ENCODE measurements at regions not wholly inside any gene's neighbourhood (a gene's known extent, or its start where the extent isn't known, plus 50 kb on each side); places are given as distances from the start of the nearest gene placed in this dataset.

GRCh38 chr5:91264311-91265051, 118.6 kb downstream of the ARRDC3 start:
- H3K36me3 ChIP-seq (ENCODE audit: insufficient read depth, low read length) = no peaks in the 10 kb centered on the region
- H3K27me3 ChIP-seq (ENCODE audit: insufficient read depth, low read length) = no peaks in the 10 kb centered on the region
- H3K4me3 ChIP-seq (ENCODE audit: low read depth, low read length) = no peak overlapping the region
- no peak overlapping the region for H2AFZ ChIP-seq (ENCODE audit: low read length, unreplicated experiment)
- H3K79me2 ChIP-seq (ENCODE audit: control insufficient read depth, insufficient read depth, low read length, unreplicated experiment) = no peaks in the 10 kb centered on the region
- no peak overlapping the region for H3K27ac ChIP-seq (ENCODE audit: low read depth, low read length)
- peaks cover 8% of the 10 kb centered on the region for H3K4me1 ChIP-seq (ENCODE audit: control insufficient read depth, insufficient read depth, low read length, unreplicated experiment)

- no peak overlapping the region for H2AFZ ChIP-seq (ENCODE audit: low read length, unreplicated experiment)
- no peak overlapping the region for H3K4me3 ChIP-seq (ENCODE audit: low read depth, low read length)
- no peaks in the 10 kb centered on the region for H3K36me3 ChIP-seq (ENCODE audit: insufficient read depth, low read length)
- no peaks in the 10 kb centered on the region for H3K79me2 ChIP-seq (ENCODE audit: control insufficient read depth, insufficient read depth, low read length, unreplicated experiment)
- no peaks in the 10 kb centered on the region for H3K27me3 ChIP-seq (ENCODE audit: insufficient read depth, low read length)
- H3K4me1 ChIP-seq (ENCODE audit: control insufficient read depth, insufficient read depth, low read length, unreplicated experiment) = peaks cover 8% of the 10 kb centered on the region
- H3K27ac ChIP-seq (ENCODE audit: low read depth, low read length) = no peak overlapping the region
Observed at GRCh38 chr5:91263898-91264297, 119.2 kb downstream of the ARRDC3 start.

GRCh38 chr5:91257301-91257700, 125.8 kb downstream of the ARRDC3 start:
- Histone ChIP-seq H3K36me3 (ENCODE audit: insufficient read depth, low read length) (no peaks in the 10 kb centered on the region), H3K27me3 (ENCODE audit: insufficient read depth, low read length) (no peaks in the 10 kb centered on the region), H2AFZ (ENCODE audit: low read length, unreplicated experiment) (no peak overlapping the region), H3K4me1 (ENCODE audit: control insufficient read depth, insufficient read depth, low read length, unreplicated experiment) (peaks cover 5% of the 10 kb centered on the region), H3K27ac (ENCODE audit: low read depth, low read length) (no peak overlapping the region), H3K4me3 (ENCODE audit: low read depth, low read length) (no peak overlapping the region), H3K79me2 (ENCODE audit: control insufficient read depth, insufficient read depth, low read length, unreplicated experiment) (no peaks in the 10 kb centered on the region)

- no peaks in the 10 kb centered on the region for H3K27me3 ChIP-seq (ENCODE audit: insufficient read depth, low read length)
- H3K36me3 ChIP-seq (ENCODE audit: insufficient read depth, low read length) = no peaks in the 10 kb centered on the region
- no peak overlapping the region for H3K4me3 ChIP-seq (ENCODE audit: low read depth, low read length)
- no peak overlapping the region for H2AFZ ChIP-seq (ENCODE audit: low read length, unreplicated experiment)
- no peaks in the 10 kb centered on the region for H3K79me2 ChIP-seq (ENCODE audit: control insufficient read depth, insufficient read depth, low read length, unreplicated experiment)
- H3K4me1 ChIP-seq (ENCODE audit: control insufficient read depth, insufficient read depth, low read length, unreplicated experiment) = peaks cover 5% of the 10 kb centered on the region
- H3K27ac ChIP-seq (ENCODE audit: low read depth, low read length) = no peak overlapping the region
Observed at GRCh38 chr5:91256142-91256524, 127.0 kb downstream of the ARRDC3 start.

GRCh38 chr5:91255396-91256141, 127.5 kb downstream of the ARRDC3 start:
- no peak overlapping the region for H3K4me3 ChIP-seq (ENCODE audit: low read depth, low read length)
- H3K79me2 ChIP-seq (ENCODE audit: control insufficient read depth, insufficient read depth, low read length, unreplicated experiment) = no peaks in the 10 kb centered on the region
- peaks cover 5% of the 10 kb centered on the region for H3K4me1 ChIP-seq (ENCODE audit: control insufficient read depth, insufficient read depth, low read length, unreplicated experiment)
- no peak overlapping the region for H2AFZ ChIP-seq (ENCODE audit: low read length, unreplicated experiment)
- H3K27me3 ChIP-seq (ENCODE audit: insufficient read depth, low read length) = no peaks in the 10 kb centered on the region
- H3K27ac ChIP-seq (ENCODE audit: low read depth, low read length) = no peak overlapping the region
- no peaks in the 10 kb centered on the region for H3K36me3 ChIP-seq (ENCODE audit: insufficient read depth, low read length)

GRCh38 chr5:91252916-91253315, 130.2 kb downstream of the ARRDC3 start:
- Histone ChIP-seq H3K27ac (ENCODE audit: low read depth, low read length) (no peak overlapping the region), H3K79me2 (ENCODE audit: control insufficient read depth, insufficient read depth, low read length, unreplicated experiment) (no peaks in the 10 kb centered on the region), H3K36me3 (ENCODE audit: insufficient read depth, low read length) (no peaks in the 10 kb centered on the region), H2AFZ (ENCODE audit: low read length, unreplicated experiment) (no peak overlapping the region), H3K4me3 (ENCODE audit: low read depth, low read length) (no peak overlapping the region), H3K4me1 (ENCODE audit: control insufficient read depth, insufficient read depth, low read length, unreplicated experiment) (peaks cover 5% of the 10 kb centered on the region), H3K27me3 (ENCODE audit: insufficient read depth, low read length) (no peaks in the 10 kb centered on the region)

GRCh38 chr5:91245871-91246270, 137.2 kb downstream of the ARRDC3 start:
- H3K27ac ChIP-seq (ENCODE audit: low read depth, low read length) = no peak overlapping the region
- H3K4me3 ChIP-seq (ENCODE audit: low read depth, low read length) = no peak overlapping the region
- no peak overlapping the region for H2AFZ ChIP-seq (ENCODE audit: low read length, unreplicated experiment)
- H3K79me2 ChIP-seq (ENCODE audit: control insufficient read depth, insufficient read depth, low read length, unreplicated experiment) = no peaks in the 10 kb centered on the region
- peaks cover 7% of the 10 kb centered on the region for H3K36me3 ChIP-seq (ENCODE audit: insufficient read depth, low read length)
- H3K27me3 ChIP-seq (ENCODE audit: insufficient read depth, low read length) = no peaks in the 10 kb centered on the region
- H3K4me1 ChIP-seq (ENCODE audit: control insufficient read depth, insufficient read depth, low read length, unreplicated experiment) = no peaks in the 10 kb centered on the region

GRCh38 chr5:91245074-91245452, 138.1 kb downstream of the ARRDC3 start:
- Histone ChIP-seq H3K27ac (ENCODE audit: low read depth, low read length) (no peak overlapping the region), H3K4me1 (ENCODE audit: control insufficient read depth, insufficient read depth, low read length, unreplicated experiment) (no peaks in the 10 kb centered on the region), H3K4me3 (ENCODE audit: low read depth, low read length) (no peak overlapping the region), H3K79me2 (ENCODE audit: control insufficient read depth, insufficient read depth, low read length, unreplicated experiment) (no peaks in the 10 kb centered on the region), H3K36me3 (ENCODE audit: insufficient read depth, low read length) (peaks cover 7% of the 10 kb centered on the region), H3K27me3 (ENCODE audit: insufficient read depth, low read length) (no peaks in the 10 kb centered on the region), H2AFZ (ENCODE audit: low read length, unreplicated experiment) (no peak overlapping the region)

GRCh38 chr5:91244380-91245073, 138.6 kb downstream of the ARRDC3 start:
- Histone ChIP-seq H2AFZ (ENCODE audit: low read length, unreplicated experiment) (no peak overlapping the region), H3K36me3 (ENCODE audit: insufficient read depth, low read length) (peaks cover 7% of the 10 kb centered on the region), H3K27ac (ENCODE audit: low read depth, low read length) (no peak overlapping the region), H3K79me2 (ENCODE audit: control insufficient read depth, insufficient read depth, low read length, unreplicated experiment) (no peaks in the 10 kb centered on the region), H3K4me3 (ENCODE audit: low read depth, low read length) (no peak overlapping the region), H3K27me3 (ENCODE audit: insufficient read depth, low read length) (no peaks in the 10 kb centered on the region), H3K4me1 (ENCODE audit: control insufficient read depth, insufficient read depth, low read length, unreplicated experiment) (no peaks in the 10 kb centered on the region)

- Histone ChIP-seq H3K4me3 (ENCODE audit: low read depth, low read length) (no peak overlapping the region), H3K79me2 (ENCODE audit: control insufficient read depth, insufficient read depth, low read length, unreplicated experiment) (no peaks in the 10 kb centered on the region), H3K27me3 (ENCODE audit: insufficient read depth, low read length) (no peaks in the 10 kb centered on the region), H3K36me3 (ENCODE audit: insufficient read depth, low read length) (peaks cover 7% of the 10 kb centered on the region), H3K27ac (ENCODE audit: low read depth, low read length) (no peak overlapping the region), H3K4me1 (ENCODE audit: control insufficient read depth, insufficient read depth, low read length, unreplicated experiment) (no peaks in the 10 kb centered on the region), H2AFZ (ENCODE audit: low read length, unreplicated experiment) (no peak overlapping the region)
Observed at GRCh38 chr5:91243852-91244251, 139.3 kb downstream of the ARRDC3 start.

All from ACC112 (cell line).